Testis (tissue), 2 donors: ENCODE measurements at regions not wholly inside any gene's neighbourhood (a gene's known extent, or its start where the extent isn't known, plus 50 kb on each side); places are given as distances from the start of the nearest gene placed in this dataset.

ENCODE experiments used
- CTCF ChIP-seq, 3 experiments: fragments of 450-650 bp in 2 of 3; fragments of 200-600 bp in 1 of 3; sonication (generic) in 1 of 3; IDR thresholded peaks; one replicate each; pipeline ENCODE4 v1.5.1; 2016 to 2019; ENCODE audit warnings: antibody characterized with exemption in 3 of 3, mild to moderate bottlenecking in 2 of 3, moderate library complexity in 1 of 3
- POLR2A ChIP-seq: fragments of 450-650 bp; IDR thresholded peaks from one replicate; pipeline ENCODE4 v1.6.1; 2017; ENCODE audit warnings: antibody characterized with exemption, mild to moderate bottlenecking, moderate library complexity

- TF ChIP-seq CTCF (IDR thresholded peaks at IDR 0.05) (no peak), POLR2A (no peak)
These were observed 210.7 kb upstream of the CDH10 start for GRCh38 chr5:24855485-24855884.
